Neural progenitor cell (in vitro differentiated cells): ENCODE measurements at regions not wholly inside any gene's neighbourhood (a gene's known extent, or its start where the extent isn't known, plus 50 kb on each side); places are given as distances from the start of the nearest gene placed in this dataset.

Source experiments
- EZH2 ChIP-seq: fragments of 200-600 bp; sonication (generic); IDR thresholded peaks from 2 replicates; pipeline ENCODE4 v1.6.1; 2017; ENCODE audit warnings: antibody characterized with exemption, mild to moderate bottlenecking, moderate library complexity
- EZH2phosphoT487 ChIP-seq: fragments of 200-600 bp; sonication (generic); IDR thresholded peaks from 2 replicates; pipeline ENCODE4 v1.6.1; 2017; ENCODE audit warnings: antibody characterized with exemption
- TF ChIP-seq, protein P1 (sequence below): fragments of 200-600 bp; sonication (generic); IDR thresholded peaks from 2 replicates; pipeline ENCODE4 v1.5.1; 2017; ENCODE audit warnings: antibody characterized with exemption, mild to moderate bottlenecking

DNA sequence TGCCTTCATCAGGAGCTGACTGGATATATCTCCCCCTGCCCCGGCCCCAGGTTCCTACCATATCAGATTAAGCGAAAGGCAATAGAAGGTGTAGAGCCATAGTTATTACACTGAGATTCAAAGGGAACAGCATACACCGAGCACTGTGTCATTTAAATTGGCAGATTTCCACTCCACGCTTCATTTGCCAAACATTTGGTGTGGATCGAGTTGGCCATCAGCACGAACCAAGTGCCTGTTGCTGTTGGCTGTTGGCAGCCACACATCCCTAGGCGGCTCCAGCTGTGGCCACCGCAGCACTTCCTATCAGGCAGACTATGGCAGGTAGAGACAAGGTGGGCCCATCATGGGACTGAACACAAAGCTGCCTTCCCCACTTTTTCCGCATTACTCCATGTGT is 115.8 kb downstream of the CCNA1 start:
- TF ChIP-seq, protein P1, sequence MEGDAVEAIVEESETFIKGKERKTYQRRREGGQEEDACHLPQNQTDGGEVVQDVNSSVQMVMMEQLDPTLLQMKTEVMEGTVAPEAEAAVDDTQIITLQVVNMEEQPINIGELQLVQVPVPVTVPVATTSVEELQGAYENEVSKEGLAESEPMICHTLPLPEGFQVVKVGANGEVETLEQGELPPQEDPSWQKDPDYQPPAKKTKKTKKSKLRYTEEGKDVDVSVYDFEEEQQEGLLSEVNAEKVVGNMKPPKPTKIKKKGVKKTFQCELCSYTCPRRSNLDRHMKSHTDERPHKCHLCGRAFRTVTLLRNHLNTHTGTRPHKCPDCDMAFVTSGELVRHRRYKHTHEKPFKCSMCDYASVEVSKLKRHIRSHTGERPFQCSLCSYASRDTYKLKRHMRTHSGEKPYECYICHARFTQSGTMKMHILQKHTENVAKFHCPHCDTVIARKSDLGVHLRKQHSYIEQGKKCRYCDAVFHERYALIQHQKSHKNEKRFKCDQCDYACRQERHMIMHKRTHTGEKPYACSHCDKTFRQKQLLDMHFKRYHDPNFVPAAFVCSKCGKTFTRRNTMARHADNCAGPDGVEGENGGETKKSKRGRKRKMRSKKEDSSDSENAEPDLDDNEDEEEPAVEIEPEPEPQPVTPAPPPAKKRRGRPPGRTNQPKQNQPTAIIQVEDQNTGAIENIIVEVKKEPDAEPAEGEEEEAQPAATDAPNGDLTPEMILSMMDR, result no peak
- no peak for TF ChIP-seq EZH2
- no peak for TF ChIP-seq EZH2phosphoT487
